ENCODE measurements at regions not wholly inside any gene's neighbourhood (a gene's known extent, or its start where the extent isn't known, plus 50 kb on each side); places are given as distances from the start of the nearest gene placed in this dataset.
"Not testable (repeated sequence)": the region's sequence is repeated elsewhere in the genome, so short reads cannot be mapped to it uniquely, and the experiment has no call there.

- DNase-seq = not testable (repeated sequence)
Measured at GRCh38 chr3:197459571-197459970, 96.2 kb downstream of the BDH1 start.

GRCh38 chr3:197458906-197459470 lies 96.8 kb downstream of the BDH1 start:
- no peak for DNase-seq

- DNase-seq = peak; percentile 38
Measured at GRCh38 chr3:197458179-197458707, 97.5 kb downstream of the BDH1 start.

GRCh38 chr3:197456261-197457091 lies 99.3 kb downstream of the BDH1 start:
- DNase-seq = peak; percentile 68

- not testable (repeated sequence) for DNase-seq
Measured at GRCh38 chr3:197454841-197455240, 100.9 kb downstream of the BDH1 start.

- no peak for DNase-seq
Measured at GRCh38 chr3:197454014-197454413, 101.8 kb downstream of the BDH1 start.

GRCh38 chr3:197450810-197451209 lies 105.0 kb downstream of the BDH1 start:
- no peak for DNase-seq

GRCh38 chr3:197450308-197450707 lies 105.5 kb downstream of the BDH1 start:
- no peak for DNase-seq

GRCh38 chr3:197449181-197449580 lies 106.6 kb downstream of the BDH1 start:
- not testable (repeated sequence) for DNase-seq

GRCh38 chr3:197447781-197448180 lies 108.0 kb downstream of the BDH1 start:
- not testable (repeated sequence) for DNase-seq

GRCh38 chr3:197447057-197447456 lies 108.7 kb downstream of the BDH1 start:
- DNase-seq = no peak

- no peak for DNase-seq
Measured at GRCh38 chr3:197446700-197447056, 109.1 kb downstream of the BDH1 start.

GRCh38 chr3:197445896-197446699 lies 109.7 kb downstream of the BDH1 start:
- DNase-seq = no peak

- no peak for DNase-seq
Measured at GRCh38 chr3:197444793-197445379, 110.9 kb downstream of the BDH1 start.

GRCh38 chr3:197443506-197443905 lies 112.3 kb downstream of the BDH1 start:
- no peak for DNase-seq

- DNase-seq = no peak
Measured at GRCh38 chr3:197440717-197441303, 115.0 kb downstream of the BDH1 start.

- DNase-seq = no peak
Measured at GRCh38 chr3:197438906-197439305, 116.9 kb downstream of the BDH1 start.

- DNase-seq = no peak
Measured at GRCh38 chr3:197435426-197435825, 120.3 kb downstream of the BDH1 start.

- DNase-seq = no peak
Measured at GRCh38 chr3:197434830-197435229, 120.9 kb downstream of the BDH1 start.

GRCh38 chr3:197432384-197433127 lies 123.2 kb downstream of the BDH1 start:
- no peak for DNase-seq

- DNase-seq = no peak
Measured at GRCh38 chr3:197431346-197431910, 124.3 kb downstream of the BDH1 start.

GRCh38 chr3:197430934-197431333 lies 124.8 kb downstream of the BDH1 start:
- DNase-seq = no peak

All from CD4-positive, alpha-beta T cell treated with Interleukin-17A for 4 hours (primary cell).